ENCODE measurements at regions not wholly inside any gene's neighbourhood (a gene's known extent, or its start where the extent isn't known, plus 50 kb on each side); places are given as distances from the start of the nearest gene placed in this dataset.

GRCh38 chr2:125942585-125943424, 713.2 kb upstream of the GYPC start:
- no peak for TF ChIP-seq POLR2A (IDR thresholded peaks at IDR 0.05)
- TF ChIP-seq CTCF (IDR thresholded peaks at IDR 0.05 in 8 of 11, conservative IDR thresholded peaks at IDR 0.05 in 3 of 11) = no peak
- no peak for TF ChIP-seq POLR2AphosphoS5 (IDR thresholded peaks at IDR 0.05)
- no peaks in the 10 kb centered on the region for H3K36me3 ChIP-seq
- WGBS, 5 donors = 89 to 92% (median 90%) methylated on average over 16 to 23 of the region's 23 CpGs
- H3K9me3 ChIP-seq = peaks cover 0 to 59% (median 21%) of the 10 kb centered on the region in 8 donors
- no peak overlapping the region for H3K27ac ChIP-seq
- intact Hi-C loops (cut with DNase I; ENCODE audit: low total_unique reads) = no loop called here
- H3K27me3 ChIP-seq (replicated peaks in 1 of 7) = no peaks in the 10 kb centered on the region
- DNase-seq = no peak
- H3K4me3 ChIP-seq = no peak overlapping the region
- H3K4me1 ChIP-seq = no peaks in the 10 kb centered on the region

- Histone ChIP-seq H3K4me1 (no peaks in the 10 kb centered on the region), H3K27me3 (replicated peaks in 1 of 7) (no peaks in the 10 kb centered on the region), H3K27ac (no peak overlapping the region), H3K9me3 (peaks cover 0 to 11% (median 8%) of the 10 kb centered on the region in 8 donors), H3K4me3 (no peak overlapping the region), H3K36me3 (no peaks in the 10 kb centered on the region)
- TF ChIP-seq CTCF (IDR thresholded peaks at IDR 0.05 in 8 of 11, conservative IDR thresholded peaks at IDR 0.05 in 3 of 11) = no peak
- no peak for TF ChIP-seq POLR2A (IDR thresholded peaks at IDR 0.05)
- TF ChIP-seq POLR2AphosphoS5 (IDR thresholded peaks at IDR 0.05) = no peak
- intact Hi-C loops (cut with DNase I; ENCODE audit: low total_unique reads) = no loop called here
- WGBS, 5 donors = 30 to 45% (median 39%) methylated on average over 4 of the region's 4 CpGs
- no peak for DNase-seq
Measured at GRCh38 chr2:125959047-125959446, 696.9 kb upstream of the GYPC start.

- no peaks in the 10 kb centered on the region for H3K4me1 ChIP-seq
- H3K4me3 ChIP-seq = no peak overlapping the region
- no peaks in the 10 kb centered on the region for H3K27me3 ChIP-seq (replicated peaks in 1 of 7)
- 40 to 70% (median 50%) methylated on average over 1 of the region's 1 CpG for WGBS, 5 donors
- TF ChIP-seq CTCF (IDR thresholded peaks at IDR 0.05 in 8 of 11, conservative IDR thresholded peaks at IDR 0.05 in 3 of 11) (no peak), POLR2A (IDR thresholded peaks at IDR 0.05) (no peak), POLR2AphosphoS5 (IDR thresholded peaks at IDR 0.05) (no peak)
- peaks cover 0 to 6% (median 0%) of the 10 kb centered on the region in 8 donors for H3K9me3 ChIP-seq
- H3K36me3 ChIP-seq = no peaks in the 10 kb centered on the region
- no peak for DNase-seq
- no peak overlapping the region for H3K27ac ChIP-seq
- intact Hi-C loops (cut with DNase I; ENCODE audit: low total_unique reads) = no loop called here
Measured at GRCh38 chr2:125961739-125962138, 694.2 kb upstream of the GYPC start.

- no peak for TF ChIP-seq CTCF (IDR thresholded peaks at IDR 0.05 in 8 of 11, conservative IDR thresholded peaks at IDR 0.05 in 3 of 11)
- no peak for TF ChIP-seq POLR2AphosphoS5 (IDR thresholded peaks at IDR 0.05)
- no peak for TF ChIP-seq POLR2A (IDR thresholded peaks at IDR 0.05)
- WGBS, 5 donors = 58 to 64% (median 62%) methylated on average over 2 of the region's 2 CpGs
- intact Hi-C loops (cut with DNase I; ENCODE audit: low total_unique reads) = no loop called here
Measured at GRCh38 chr2:125979886-125980285, 676.1 kb upstream of the GYPC start.

More at GRCh38 chr2:125979886-125980285, 676.1 kb upstream of the GYPC start:
- no peaks in the 10 kb centered on the region for H3K27me3 ChIP-seq (replicated peaks in 1 of 7)
- no peak overlapping the region for H3K4me3 ChIP-seq
- H3K36me3 ChIP-seq = no peaks in the 10 kb centered on the region
- no peaks in the 10 kb centered on the region for H3K9me3 ChIP-seq
- DNase-seq = no peak
- no peak overlapping the region for H3K27ac ChIP-seq
- H3K4me1 ChIP-seq = no peaks in the 10 kb centered on the region

All from spleen (tissue), 11 donors.